HUES48 (cell line): ENCODE measurements at regions not wholly inside any gene's neighbourhood (a gene's known extent, or its start where the extent isn't known, plus 50 kb on each side); places are given as distances from the start of the nearest gene placed in this dataset.

Experiments
- H3K27ac ChIP-seq: one replicate; pipeline ENCODE4 v1.7.0; 2013; ENCODE audit warnings: low read depth, low read length, inconsistent platforms
- H3K27me3 ChIP-seq: 2 replicates; pipeline ENCODE4 v1.6.1; 2013; ENCODE audit warnings: mild to moderate bottlenecking, low read length; ENCODE audit not compliant: control insufficient read depth, insufficient read depth
- H3K36me3 ChIP-seq: 2 replicates; pipeline ENCODE4 v1.6.1; 2013; ENCODE audit warnings: low read length; ENCODE audit not compliant: control insufficient read depth, insufficient read depth
- H3K4me1 ChIP-seq: 2 replicates; pipeline ENCODE4 v1.6.1; 2013; ENCODE audit warnings: mild to moderate bottlenecking, low read length; ENCODE audit not compliant: control insufficient read depth, insufficient read depth
- H3K4me3 ChIP-seq: 2 replicates; pipeline ENCODE4 v1.5.1; 2013; ENCODE audit warnings: mild to moderate bottlenecking, low read depth, low read length
- H3K9ac ChIP-seq: 2 replicates; pipeline ENCODE4 v1.6.1; 2013; ENCODE audit warnings: mild to moderate bottlenecking, low read depth, low read length, moderate library complexity
- H3K9me3 ChIP-seq: 2 replicates; pipeline ENCODE4 v1.6.1; 2013; ENCODE audit warnings: low read length; ENCODE audit not compliant: control insufficient read depth, insufficient read depth

DNA sequence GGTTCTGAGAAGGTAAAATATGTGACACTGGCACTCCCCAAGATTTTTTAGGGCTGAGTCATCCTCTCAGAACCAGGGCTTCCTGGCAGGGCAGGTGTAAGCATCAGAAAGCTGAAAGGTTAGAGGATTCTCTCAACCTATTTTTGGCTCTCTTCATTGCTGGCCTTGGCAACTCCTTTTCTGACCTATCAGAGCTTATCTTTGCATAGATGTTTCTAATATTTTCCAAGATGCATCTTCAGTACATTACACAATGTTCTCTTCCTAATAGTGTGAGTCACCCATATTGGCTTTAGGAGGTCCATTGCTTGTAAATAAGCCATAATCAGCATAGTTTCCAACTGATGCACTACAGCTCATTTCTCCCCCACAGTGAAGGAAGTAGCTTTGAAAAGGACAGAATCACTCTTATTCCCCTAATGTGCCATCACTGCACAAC is 2008.4 kb upstream of the PIK3C3 start:
- no peak overlapping the region for H3K4me3 ChIP-seq
- H3K27ac ChIP-seq, result peak overlapping the region; percentile 9

DNA sequence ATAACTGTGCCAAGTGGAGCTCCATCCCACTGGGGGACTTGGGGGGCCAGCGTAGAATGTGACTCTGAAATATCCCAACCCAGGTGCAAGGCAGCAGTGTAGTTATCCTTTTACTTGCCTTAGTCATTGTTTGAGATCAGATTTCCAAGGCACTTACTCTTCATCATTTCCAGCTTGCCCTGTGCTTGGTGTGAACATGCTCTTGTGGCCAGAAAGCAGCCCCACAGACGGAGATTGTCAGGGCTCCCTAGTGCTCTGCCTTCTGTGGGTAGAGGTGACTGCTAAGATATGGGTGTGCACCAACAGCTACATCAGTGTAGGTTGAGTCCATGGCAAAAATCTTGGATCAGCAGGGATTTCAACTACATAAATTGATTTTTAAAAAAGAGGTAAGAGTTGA is 2010.0 kb upstream of the PIK3C3 start:
- Histone ChIP-seq H3K27me3 (no peaks in the 10 kb centered on the region), H3K4me3 (no peak overlapping the region), H3K9me3 (no peaks in the 10 kb centered on the region), H3K27ac (no peak overlapping the region), H3K9ac (no peak overlapping the region), H3K36me3 (no peaks in the 10 kb centered on the region), H3K4me1 (peaks cover 8% of the 10 kb centered on the region; the same call in 1 of the 2 replicates)

More for the DNA sequence above, 2008.4 kb upstream of the PIK3C3 start:
- Histone ChIP-seq H3K9ac (no peak overlapping the region), H3K27me3 (no peaks in the 10 kb centered on the region), H3K9me3 (no peaks in the 10 kb centered on the region), H3K36me3 (no peaks in the 10 kb centered on the region), H3K4me1 (peaks cover 8% of the 10 kb centered on the region; the same call in 1 of the 2 replicates)

- no peak overlapping the region for H3K9ac ChIP-seq
These were observed 2012.3 kb upstream of the PIK3C3 start for GRCh38 chr18:39942702-39943101.

GRCh38 chr18:39938676-39939608 is 2016.1 kb upstream of the PIK3C3 start:
- H3K4me3 ChIP-seq, result no peak overlapping the region
- no peak overlapping the region for H3K27ac ChIP-seq
- H3K4me1 ChIP-seq, result no peaks in the 10 kb centered on the region
- no peaks in the 10 kb centered on the region for H3K36me3 ChIP-seq
- no peak overlapping the region for H3K9ac ChIP-seq
- H3K27me3 ChIP-seq, result no peaks in the 10 kb centered on the region
- no peaks in the 10 kb centered on the region for H3K9me3 ChIP-seq

More at GRCh38 chr18:39942702-39943101, 2012.3 kb upstream of the PIK3C3 start:
- H3K27ac ChIP-seq, result no peak overlapping the region
- peaks cover 8% of the 10 kb centered on the region; the same call in 1 of the 2 replicates for H3K4me1 ChIP-seq
- no peaks in the 10 kb centered on the region for H3K27me3 ChIP-seq
- no peak overlapping the region for H3K4me3 ChIP-seq
- H3K36me3 ChIP-seq, result no peaks in the 10 kb centered on the region
- no peaks in the 10 kb centered on the region for H3K9me3 ChIP-seq

DNA sequence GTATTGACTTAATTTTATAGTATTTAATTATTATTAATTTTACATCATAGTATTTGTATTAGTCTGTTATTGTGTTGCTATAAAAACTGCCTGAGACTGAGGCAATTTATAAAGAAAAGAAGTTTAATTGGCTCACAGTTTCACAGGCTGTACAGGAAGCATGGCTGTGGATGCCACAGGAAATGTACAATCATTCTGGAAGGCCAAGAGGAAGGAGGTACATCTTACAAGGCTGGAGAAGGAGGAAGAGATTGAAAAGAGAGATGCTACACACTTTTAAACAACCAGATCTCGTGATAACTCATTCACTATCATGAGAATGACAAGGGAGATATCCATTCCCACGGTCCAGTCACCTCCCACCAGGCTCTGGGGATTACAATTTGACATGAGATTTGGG is 2019.4 kb upstream of the PIK3C3 start:
- no peaks in the 10 kb centered on the region for H3K9me3 ChIP-seq

DNA sequence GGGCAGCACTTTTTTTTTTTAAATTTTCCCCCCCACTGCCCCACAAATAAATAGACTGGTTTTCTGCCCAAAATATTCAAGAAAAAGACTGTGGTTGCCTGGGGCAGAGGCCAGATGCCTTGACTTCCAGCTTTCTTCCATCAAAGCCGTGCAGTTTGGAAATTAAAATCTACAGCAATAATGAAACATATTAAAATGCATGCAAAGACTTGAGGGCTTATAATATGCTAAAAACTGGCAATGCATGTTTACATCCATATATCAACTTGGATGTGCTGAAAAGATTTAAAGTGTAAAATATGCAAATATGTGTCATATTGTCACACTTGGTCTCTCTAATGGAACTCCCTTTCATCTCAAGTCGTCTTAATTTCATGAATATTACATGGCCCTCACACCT is 2036.2 kb upstream of the PIK3C3 start:
- no peak overlapping the region for H3K27ac ChIP-seq
- H3K27me3 ChIP-seq, result no peaks in the 10 kb centered on the region
- H3K9me3 ChIP-seq, result no peaks in the 10 kb centered on the region
- H3K4me1 ChIP-seq, result no peaks in the 10 kb centered on the region
- H3K9ac ChIP-seq, result no peak overlapping the region
- H3K36me3 ChIP-seq, result no peaks in the 10 kb centered on the region
- no peak overlapping the region for H3K4me3 ChIP-seq

More for the DNA sequence above, 2019.4 kb upstream of the PIK3C3 start:
- no peak overlapping the region for H3K9ac ChIP-seq
- H3K27ac ChIP-seq, result no peak overlapping the region
- no peak overlapping the region for H3K4me3 ChIP-seq
- H3K4me1 ChIP-seq, result no peaks in the 10 kb centered on the region
- H3K27me3 ChIP-seq, result no peaks in the 10 kb centered on the region
- no peaks in the 10 kb centered on the region for H3K36me3 ChIP-seq

- H3K4me3 ChIP-seq, result no peak overlapping the region
- H3K9ac ChIP-seq, result no peak overlapping the region
These were observed 2041.2 kb upstream of the PIK3C3 start for GRCh38 chr18:39913672-39914366.

DNA sequence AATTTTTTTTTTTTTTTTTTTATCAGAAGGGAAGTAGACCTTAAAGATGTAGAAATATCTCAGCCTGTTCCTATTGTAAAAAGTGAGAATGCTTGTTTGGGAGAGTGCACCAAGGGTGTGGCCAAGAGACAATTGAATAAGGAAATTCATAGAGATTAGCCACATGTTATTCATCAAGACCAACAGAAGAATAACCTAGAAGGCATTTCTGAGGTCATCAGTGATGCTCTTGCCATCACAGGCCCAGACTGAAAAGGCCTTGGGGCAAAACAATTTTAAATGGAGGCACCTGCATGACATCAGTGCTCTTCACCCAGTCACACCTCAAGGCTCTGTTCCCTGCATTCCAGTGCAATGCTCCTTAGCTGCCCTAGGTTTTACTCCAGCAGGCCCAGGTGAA is 2043.3 kb upstream of the PIK3C3 start:
- Histone ChIP-seq H3K36me3 (no peaks in the 10 kb centered on the region), H3K27ac (no peak overlapping the region), H3K9me3 (no peaks in the 10 kb centered on the region), H3K4me1 (no peaks in the 10 kb centered on the region), H3K27me3 (no peaks in the 10 kb centered on the region), H3K9ac (no peak overlapping the region), H3K4me3 (no peak overlapping the region)

More at GRCh38 chr18:39913672-39914366, 2041.2 kb upstream of the PIK3C3 start:
- Histone ChIP-seq H3K27me3 (no peaks in the 10 kb centered on the region), H3K27ac (no peak overlapping the region), H3K4me1 (no peaks in the 10 kb centered on the region), H3K9me3 (no peaks in the 10 kb centered on the region), H3K36me3 (no peaks in the 10 kb centered on the region)

GRCh38 chr18:39909706-39910105 is 2045.3 kb upstream of the PIK3C3 start:
- Histone ChIP-seq H3K27ac (no peak overlapping the region), H3K36me3 (no peaks in the 10 kb centered on the region), H3K9me3 (no peaks in the 10 kb centered on the region), H3K4me3 (no peak overlapping the region), H3K4me1 (no peaks in the 10 kb centered on the region), H3K9ac (no peak overlapping the region), H3K27me3 (no peaks in the 10 kb centered on the region)

- Histone ChIP-seq H3K27ac (no peak overlapping the region), H3K9ac (no peak overlapping the region), H3K27me3 (no peaks in the 10 kb centered on the region), H3K36me3 (no peaks in the 10 kb centered on the region), H3K4me1 (no peaks in the 10 kb centered on the region), H3K9me3 (no peaks in the 10 kb centered on the region), H3K4me3 (no peak overlapping the region)
These were observed 2068.9 kb upstream of the PIK3C3 start for GRCh38 chr18:39886136-39886535.

- Histone ChIP-seq H3K9ac (no peak overlapping the region), H3K4me1 (no peaks in the 10 kb centered on the region), H3K27me3 (no peaks in the 10 kb centered on the region), H3K4me3 (no peak overlapping the region), H3K27ac (no peak overlapping the region), H3K9me3 (no peaks in the 10 kb centered on the region), H3K36me3 (no peaks in the 10 kb centered on the region)
These were observed 2082.4 kb upstream of the PIK3C3 start for GRCh38 chr18:39872651-39873050.
